ENCODE measurements at regions not wholly inside any gene's neighbourhood (a gene's known extent, or its start where the extent isn't known, plus 50 kb on each side); places are given as distances from the start of the nearest gene placed in this dataset.

GRCh38 chr6:159353193-159353592 is 184.0 kb downstream of the FNDC1 start:
- TF ChIP-seq, protein P1, sequence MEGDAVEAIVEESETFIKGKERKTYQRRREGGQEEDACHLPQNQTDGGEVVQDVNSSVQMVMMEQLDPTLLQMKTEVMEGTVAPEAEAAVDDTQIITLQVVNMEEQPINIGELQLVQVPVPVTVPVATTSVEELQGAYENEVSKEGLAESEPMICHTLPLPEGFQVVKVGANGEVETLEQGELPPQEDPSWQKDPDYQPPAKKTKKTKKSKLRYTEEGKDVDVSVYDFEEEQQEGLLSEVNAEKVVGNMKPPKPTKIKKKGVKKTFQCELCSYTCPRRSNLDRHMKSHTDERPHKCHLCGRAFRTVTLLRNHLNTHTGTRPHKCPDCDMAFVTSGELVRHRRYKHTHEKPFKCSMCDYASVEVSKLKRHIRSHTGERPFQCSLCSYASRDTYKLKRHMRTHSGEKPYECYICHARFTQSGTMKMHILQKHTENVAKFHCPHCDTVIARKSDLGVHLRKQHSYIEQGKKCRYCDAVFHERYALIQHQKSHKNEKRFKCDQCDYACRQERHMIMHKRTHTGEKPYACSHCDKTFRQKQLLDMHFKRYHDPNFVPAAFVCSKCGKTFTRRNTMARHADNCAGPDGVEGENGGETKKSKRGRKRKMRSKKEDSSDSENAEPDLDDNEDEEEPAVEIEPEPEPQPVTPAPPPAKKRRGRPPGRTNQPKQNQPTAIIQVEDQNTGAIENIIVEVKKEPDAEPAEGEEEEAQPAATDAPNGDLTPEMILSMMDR (tag by site-specific recombination; IDR thresholded peaks at IDR 0.05): no peak
- TF ChIP-seq MYNN (tag by site-specific recombination; IDR thresholded peaks at IDR 0.05; ENCODE audit: borderline replicate concordance) (no peak), ZNF175 (tag by site-specific recombination; IDR thresholded peaks at IDR 0.05) (no peak), PRDM10 (tag by site-specific recombination; IDR thresholded peaks at IDR 0.05) (no peak), ZNF274 (IDR thresholded peaks at IDR 0.05; ENCODE audit: low read length) (no peak), ZNF274 (tag by site-specific recombination; IDR thresholded peaks at IDR 0.05; ENCODE audit: borderline replicate concordance) (no peak), ZNF621 (tag by site-specific recombination; IDR thresholded peaks at IDR 0.05) (no peak)

Measured in HEK293 (cell line).